Left renal cortex interstitium (tissue), 4 donors: ENCODE measurements at regions not wholly inside any gene's neighbourhood (a gene's known extent, or its start where the extent isn't known, plus 50 kb on each side); places are given as distances from the start of the nearest gene placed in this dataset.
A peak's percentile ranks its signal among the peaks of the same experiment; 100 is the strongest.

ENCODE experiments used
- DNase-seq, 4 donors: peaks; one replicate each; pipeline ENCODE4 v3.0.0-alpha.2; 2013; ENCODE audit warnings: low read depth in 4 of 4, low spot score in 2 of 4, missing footprints in 1 of 4

DNA sequence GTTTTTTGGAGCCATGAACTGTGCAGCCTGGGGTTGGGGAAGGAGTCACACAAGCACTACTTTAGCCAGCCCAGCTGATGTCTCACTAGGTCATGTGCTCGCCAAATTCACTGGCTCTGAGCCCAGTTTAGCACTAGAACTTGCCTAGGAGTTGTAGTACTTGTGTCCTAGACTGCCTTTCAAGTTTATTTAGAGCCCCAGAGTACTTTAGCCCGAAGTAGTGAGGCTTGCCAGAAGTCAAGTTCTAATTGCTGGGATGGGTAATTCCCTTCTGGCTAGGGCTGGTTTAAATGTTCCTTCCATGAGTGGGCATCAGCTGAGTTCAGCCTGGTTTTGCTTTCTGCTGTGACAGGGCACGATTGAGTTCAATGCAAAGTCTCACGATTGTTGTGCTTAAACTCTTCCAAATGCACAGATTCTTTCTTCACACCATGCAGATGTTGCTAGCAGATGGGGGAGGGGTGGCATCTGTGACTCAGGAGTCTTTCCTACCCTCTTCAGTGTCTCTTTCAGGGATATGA is 228.2 kb upstream of the ZPLD1 start:
- no peak for DNase-seq

DNA sequence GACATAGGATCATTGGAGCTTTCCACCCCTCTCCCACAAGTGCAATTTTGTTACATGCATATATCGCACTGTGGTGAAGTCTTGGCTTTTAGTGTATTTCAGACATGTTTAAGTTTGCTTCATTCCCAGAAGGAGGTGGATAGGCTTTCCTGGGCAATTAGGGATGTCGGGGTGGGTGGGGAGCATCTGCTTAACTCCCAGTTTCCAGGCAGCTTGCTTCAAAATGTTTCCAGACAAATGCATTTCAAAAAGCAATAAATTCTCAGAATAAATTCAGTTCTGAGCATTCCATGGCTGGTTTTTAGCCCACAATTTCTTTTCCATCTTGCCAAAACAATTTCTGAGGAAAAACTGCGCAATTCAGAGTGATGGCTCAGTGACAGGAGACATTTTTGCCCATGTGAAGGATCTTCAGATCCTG is 227.7 kb upstream of the ZPLD1 start:
- no peak for DNase-seq

DNA sequence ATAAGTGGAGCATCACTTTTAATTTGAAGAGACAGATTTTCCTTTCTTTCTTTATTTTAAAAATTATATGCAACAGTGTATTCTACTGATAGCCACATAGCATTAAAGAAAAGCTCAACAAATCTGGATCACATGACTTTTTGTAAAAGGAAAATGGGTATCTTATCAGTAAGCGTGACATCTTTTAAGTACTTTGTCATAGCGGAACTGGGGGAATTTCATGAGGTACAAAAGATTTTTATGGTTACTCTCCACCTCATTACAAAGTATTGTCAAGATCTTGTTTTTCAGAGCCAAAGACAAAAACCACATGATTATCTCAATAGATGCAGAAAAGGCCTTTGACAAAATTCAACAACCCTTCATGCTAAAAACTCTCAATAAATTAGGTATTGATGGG is 219.6 kb upstream of the ZPLD1 start:
- no peak for DNase-seq

DNA sequence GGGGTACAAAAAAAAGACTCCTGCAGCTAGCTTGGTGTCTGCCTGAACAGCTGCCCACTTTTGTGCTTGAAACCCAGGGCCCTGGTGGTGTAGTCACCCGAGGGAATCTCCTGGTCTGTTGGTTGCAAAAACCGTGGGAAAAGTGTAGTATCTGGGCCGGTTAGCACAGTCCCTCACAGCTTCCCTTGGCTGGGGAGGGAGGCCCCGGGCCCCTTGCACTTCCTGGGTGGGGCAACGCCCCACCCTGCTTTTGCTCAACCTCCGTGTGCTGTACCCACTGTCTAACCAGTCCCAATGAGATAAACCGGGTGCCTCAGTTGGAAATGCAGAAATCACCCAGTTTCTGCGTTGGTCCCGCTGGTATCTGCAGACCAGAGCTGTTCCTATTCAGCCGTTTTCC is 211.7 kb upstream of the ZPLD1 start:
- DNase-seq: no peak

DNA sequence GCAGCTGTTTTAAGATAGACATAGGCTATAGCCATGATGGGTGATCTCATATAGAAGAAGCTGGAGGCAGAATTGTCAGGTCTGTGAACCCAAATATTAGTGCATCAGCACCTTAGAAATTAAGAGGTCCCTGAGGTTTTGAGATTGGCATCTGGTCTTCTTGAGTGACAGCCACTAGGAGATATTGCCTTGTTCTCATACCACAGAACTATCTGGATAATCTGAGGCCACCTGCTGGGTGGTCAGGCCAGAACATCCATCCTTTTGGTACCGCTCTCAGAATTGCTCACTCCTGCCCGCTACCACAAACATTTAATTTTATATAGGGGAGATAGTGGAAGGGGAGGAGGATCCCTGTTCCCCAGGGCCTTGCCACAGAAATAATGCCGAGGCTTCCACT is 210.6 kb upstream of the ZPLD1 start:
- no peak for DNase-seq

GRCh38 chr3:102225005-102225404 is 209.8 kb upstream of the ZPLD1 start:
- no peak for DNase-seq

DNA sequence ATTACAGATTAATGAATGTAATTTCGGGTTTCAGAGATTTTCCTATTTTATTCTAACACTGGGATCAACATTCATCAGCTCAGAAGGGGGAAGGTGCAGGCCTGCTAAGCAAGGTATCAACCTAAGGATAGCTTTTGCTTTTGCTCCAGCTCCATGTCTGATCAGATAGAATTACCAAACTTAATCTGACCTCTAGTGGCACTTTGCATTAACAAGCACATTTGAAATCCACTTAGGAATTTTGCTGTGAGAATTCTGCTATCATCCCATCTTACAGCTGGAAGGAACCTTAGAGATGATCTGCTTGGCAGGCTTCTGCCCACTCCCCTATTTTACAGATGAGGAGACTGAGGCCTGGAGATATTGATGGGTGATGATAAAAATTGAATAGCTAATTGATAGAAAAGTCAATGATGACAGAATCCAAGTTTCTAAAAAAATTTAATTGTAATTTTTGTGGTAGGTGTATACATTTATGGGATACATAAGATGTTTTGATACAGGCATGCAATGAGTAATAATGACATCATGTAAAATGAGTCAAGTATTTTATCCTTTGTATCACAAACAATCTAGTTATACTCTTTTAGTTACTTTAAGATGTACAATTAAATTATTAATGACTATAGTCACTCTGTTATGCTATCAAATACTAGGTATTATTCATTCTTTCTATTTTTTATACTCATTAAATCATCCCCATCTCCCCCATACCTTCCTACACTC is 209.2 kb upstream of the ZPLD1 start:
- DNase-seq: peak in 1 of 4 donors; percentile 51

- no peak for DNase-seq
Observed at GRCh38 chr3:102226463-102226862, 208.4 kb upstream of the ZPLD1 start.

- peak; percentile 56 to 76 (median 68) for DNase-seq
Observed at GRCh38 chr3:102229062-102229655, 205.7 kb upstream of the ZPLD1 start.

DNA sequence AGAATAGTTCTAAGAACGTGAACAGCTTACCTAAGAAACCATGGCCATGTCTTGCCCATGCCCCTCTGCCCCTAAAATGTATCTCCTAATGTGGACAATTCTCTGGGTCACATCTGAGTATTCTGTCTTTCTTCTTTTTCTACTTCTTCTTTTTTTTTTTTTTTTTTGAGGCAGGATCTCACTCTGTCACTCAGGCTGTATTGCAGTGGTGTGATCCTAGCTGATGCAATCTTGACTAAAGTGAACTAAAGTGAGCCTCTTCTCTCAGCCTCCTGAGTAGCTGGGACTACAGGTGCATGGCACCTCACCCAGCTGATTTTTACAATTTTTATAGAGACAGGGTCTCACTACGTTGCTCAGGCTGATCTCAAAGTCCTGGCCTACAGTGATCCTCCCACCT is 204.8 kb upstream of the ZPLD1 start:
- no peak for DNase-seq

DNA sequence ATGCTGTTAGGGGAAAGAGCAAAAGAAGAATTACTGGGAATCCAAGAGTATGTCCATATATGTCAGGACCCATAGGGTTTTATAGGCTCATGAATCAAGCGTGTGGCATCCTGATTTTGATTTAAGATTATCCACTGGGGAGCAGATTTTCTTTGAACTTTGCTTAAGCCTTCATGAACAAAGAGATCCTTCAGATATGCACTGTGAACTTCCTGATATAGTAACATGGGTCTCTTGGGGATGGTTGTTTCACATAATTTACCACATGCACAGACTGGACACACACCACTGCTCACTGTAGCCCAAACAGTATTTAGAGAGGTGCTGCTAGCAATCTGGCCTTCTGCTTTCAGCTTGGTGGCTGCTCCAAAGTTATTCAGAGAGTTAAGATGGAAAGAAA is 200.9 kb upstream of the ZPLD1 start:
- DNase-seq: peak in 1 of 4 donors; percentile 25

- DNase-seq: no peak
Observed at GRCh38 chr3:102235679-102236078, 199.1 kb upstream of the ZPLD1 start.

GRCh38 chr3:102237181-102237580 is 197.6 kb upstream of the ZPLD1 start:
- DNase-seq: no peak

DNA sequence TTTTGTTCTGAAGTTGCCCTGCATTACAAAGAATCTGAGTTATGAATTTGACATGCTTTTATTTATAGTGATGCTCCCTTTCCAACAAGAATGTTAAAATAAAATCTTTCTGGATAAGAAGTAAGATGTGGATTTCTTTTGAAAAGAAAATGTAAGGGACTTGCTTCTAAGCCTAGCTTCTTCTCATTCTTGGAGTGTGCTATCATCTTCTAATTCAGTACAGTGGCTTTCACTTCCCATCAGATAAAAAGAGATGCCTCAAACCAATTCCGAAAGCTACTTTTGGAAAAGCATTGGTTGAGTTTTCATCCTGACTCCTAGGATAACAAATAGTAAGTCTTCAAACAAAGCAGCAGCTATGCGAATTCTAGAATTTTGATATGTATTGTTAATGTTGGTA is 197.0 kb upstream of the ZPLD1 start:
- DNase-seq: no peak

DNA sequence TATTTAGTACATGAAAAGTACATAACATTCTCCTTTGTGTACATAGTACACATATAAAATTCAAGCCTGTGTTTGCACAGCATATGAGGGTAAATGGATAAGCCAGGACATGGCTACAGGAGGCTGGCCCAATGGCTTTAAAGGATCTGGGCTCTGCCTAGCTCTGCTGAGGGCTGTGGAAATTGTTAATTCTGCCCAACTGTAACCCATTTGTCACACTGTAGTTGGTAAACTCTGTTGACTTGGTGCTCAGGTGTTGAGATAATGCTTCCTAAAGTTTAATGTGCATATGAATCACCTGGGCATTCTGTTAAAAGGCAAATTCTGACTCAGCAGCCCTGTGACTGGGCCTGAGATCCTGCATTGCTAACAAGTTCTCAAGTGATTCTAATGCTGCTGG is 196.5 kb upstream of the ZPLD1 start:
- no peak for DNase-seq

DNA sequence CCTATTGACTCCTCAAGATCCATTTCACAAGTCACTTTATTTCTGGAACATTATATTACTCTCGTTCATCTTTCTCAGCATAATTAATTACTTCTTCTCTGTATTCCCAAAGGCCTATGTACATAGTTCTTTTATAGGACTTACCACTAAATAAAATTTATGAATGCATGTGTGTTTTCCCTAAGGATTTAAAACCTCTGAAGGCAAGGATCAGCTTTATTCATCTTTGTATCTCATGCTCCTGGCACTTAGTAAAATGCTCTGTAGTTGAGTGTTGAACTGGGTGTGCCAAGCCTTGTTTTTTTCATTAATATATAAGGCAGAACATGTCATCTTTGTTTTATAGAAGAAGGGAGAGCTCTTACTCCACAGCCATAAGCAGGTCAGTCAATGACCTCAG is 194.1 kb upstream of the ZPLD1 start:
- no peak for DNase-seq

GRCh38 chr3:102248981-102249705 is 185.7 kb upstream of the ZPLD1 start:
- no peak for DNase-seq

DNA sequence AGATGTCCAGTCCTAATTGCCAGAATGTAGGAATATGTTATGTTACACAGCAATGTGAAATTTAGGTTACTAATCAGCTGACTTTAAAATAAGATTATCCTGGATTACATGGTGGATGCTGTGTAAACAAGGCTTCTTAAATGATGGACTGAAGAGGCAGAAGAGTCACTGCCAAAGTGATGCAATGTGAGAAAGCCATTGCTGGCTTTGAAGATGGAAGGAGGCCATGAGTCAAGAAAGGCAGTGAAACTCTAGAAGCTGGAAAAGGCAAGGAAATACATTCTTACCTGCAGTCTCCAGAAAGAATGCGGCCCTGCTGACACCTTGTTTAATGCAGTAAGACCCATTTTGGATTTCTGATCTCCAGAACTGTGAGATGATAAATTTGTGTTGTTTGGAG is 179.1 kb upstream of the ZPLD1 start:
- DNase-seq: no peak

GRCh38 chr3:102258666-102259227 is 176.1 kb upstream of the ZPLD1 start:
- DNase-seq: no peak

- no peak for DNase-seq
Observed at GRCh38 chr3:102259663-102260062, 175.2 kb upstream of the ZPLD1 start.

- no peak for DNase-seq
Observed at GRCh38 chr3:102265720-102266119, 169.1 kb upstream of the ZPLD1 start.
